ENCODE measurements at regions not wholly inside any gene's neighbourhood (a gene's known extent, or its start where the extent isn't known, plus 50 kb on each side); places are given as distances from the start of the nearest gene placed in this dataset.
"Not testable (repeated sequence)": the region's sequence is repeated elsewhere in the genome, so short reads cannot be mapped to it uniquely, and the experiment has no call there.

GRCh38 chr21:25487046-25487594 lies 120.2 kb downstream of the MRPL39 start:
- no peak for DNase-seq (ENCODE audit: low read depth)

- DNase-seq (ENCODE audit: low read depth) = no peak
Measured at GRCh38 chr21:25485914-25486313, 121.4 kb downstream of the MRPL39 start.

- DNase-seq (ENCODE audit: low read depth) = no peak
Measured at GRCh38 chr21:25467896-25468295, 139.4 kb downstream of the MRPL39 start.

GRCh38 chr21:25467071-25467470 lies 140.2 kb downstream of the MRPL39 start:
- DNase-seq (ENCODE audit: low read depth) = peak; percentile 14

GRCh38 chr21:25466470-25466869 lies 140.8 kb downstream of the MRPL39 start:
- DNase-seq (ENCODE audit: low read depth) = no peak

- no peak for DNase-seq (ENCODE audit: low read depth)
Measured at GRCh38 chr21:25465263-25465662, 142.0 kb downstream of the MRPL39 start.

GRCh38 chr21:25464275-25464674 lies 143.0 kb downstream of the MRPL39 start:
- DNase-seq (ENCODE audit: low read depth) = peak; percentile 25

- DNase-seq (ENCODE audit: low read depth) = no peak
Measured at GRCh38 chr21:25462517-25462971, 144.7 kb downstream of the MRPL39 start.

- no peak for DNase-seq (ENCODE audit: low read depth)
Measured at GRCh38 chr21:25461725-25462124, 145.6 kb downstream of the MRPL39 start.

- no peak for DNase-seq (ENCODE audit: low read depth)
Measured at GRCh38 chr21:25459993-25460392, 147.3 kb downstream of the MRPL39 start.

GRCh38 chr21:25459365-25459764 lies 147.9 kb downstream of the MRPL39 start:
- no peak for DNase-seq (ENCODE audit: low read depth)

GRCh38 chr21:25458484-25458883 lies 148.8 kb downstream of the MRPL39 start:
- DNase-seq (ENCODE audit: low read depth) = no peak

GRCh38 chr21:25457946-25458345 lies 149.3 kb downstream of the MRPL39 start:
- no peak for DNase-seq (ENCODE audit: low read depth)

GRCh38 chr21:25457411-25457810 lies 149.9 kb downstream of the MRPL39 start:
- DNase-seq (ENCODE audit: low read depth) = peak; percentile 67

GRCh38 chr21:25456672-25457071 lies 150.6 kb downstream of the MRPL39 start:
- no peak for DNase-seq (ENCODE audit: low read depth)

GRCh38 chr21:25453524-25453923 lies 153.8 kb downstream of the MRPL39 start:
- DNase-seq (ENCODE audit: low read depth) = no peak

GRCh38 chr21:25449950-25450349 lies 157.3 kb downstream of the MRPL39 start:
- no peak for DNase-seq (ENCODE audit: low read depth)

GRCh38 chr21:25441835-25442234 lies 165.4 kb downstream of the MRPL39 start:
- DNase-seq (ENCODE audit: low read depth) = no peak

GRCh38 chr21:25437465-25437864 lies 169.8 kb downstream of the MRPL39 start:
- not testable (repeated sequence) for DNase-seq (ENCODE audit: low read depth)

- peak; percentile 25 for DNase-seq (ENCODE audit: low read depth)
Measured at GRCh38 chr21:25428537-25428936, 178.7 kb downstream of the MRPL39 start.

- no peak for DNase-seq (ENCODE audit: low read depth)
Measured at GRCh38 chr21:25427828-25428227, 179.5 kb downstream of the MRPL39 start.

GRCh38 chr21:25426580-25426979 lies 180.7 kb downstream of the MRPL39 start:
- no peak for DNase-seq (ENCODE audit: low read depth)

GRCh38 chr21:25425156-25425555 lies 182.1 kb downstream of the MRPL39 start:
- no peak for DNase-seq (ENCODE audit: low read depth)

GRCh38 chr21:25424634-25425033 lies 182.6 kb downstream of the MRPL39 start:
- DNase-seq (ENCODE audit: low read depth) = no peak
